IMR-90 (cell line): ENCODE measurements at regions not wholly inside any gene's neighbourhood (a gene's known extent, or its start where the extent isn't known, plus 50 kb on each side); places are given as distances from the start of the nearest gene placed in this dataset.

Experiments used
- ATAC-seq: fragments of 200-7000 bp; cut with Tn5 transposase; 2 replicates; pipeline ENCODE4 v1.9.1; 2020; ENCODE audit warnings: low read depth, mild to moderate bottlenecking, moderate library complexity
- BruUV-seq: library from RNA; stranded (reverse); fragments of 400-500 nt; replicated peaks from 2 replicates; lab custom pipeline; 2021; lab: Mats Ljungman, UMichigan
- CTCF ChIA-PET: fragments of 300-600 bp; formaldehyde crosslinking; extraction: SDS; loops from one replicate; lab custom pipeline; 2021; ENCODE audit warnings: antibody characterized with exemption; lab: Yijun Ruan, JAX
- POLR2A ChIA-PET: fragments of 300-600 bp; sonication (Branson Sonifier 250); formaldehyde crosslinking; loops from one replicate; lab custom pipeline; 2022; ENCODE audit warnings: antibody characterized with exemption; ENCODE audit not compliant: unreplicated experiment; lab: Charles Lee
- DNase-seq: peaks from one replicate; pipeline ENCODE4 v3.0.0; 2013
- H2AFZ ChIP-seq: replicated peaks from 2 replicates; pipeline ENCODE3; 2013; ENCODE audit warnings: low read length, mild to moderate bottlenecking; ENCODE audit not compliant: poor library complexity
- H2AK5ac ChIP-seq: 2 replicates; pipeline ENCODE4 v1.6.1; 2013; ENCODE audit warnings: low read depth, low read length, inconsistent platforms
- H2AK9ac ChIP-seq: replicated peaks from 2 replicates; pipeline ENCODE3; 2013; ENCODE audit warnings: mild to moderate bottlenecking, low read depth, low read length, moderate library complexity; ENCODE audit not compliant: poor library complexity
- H2BK120ac ChIP-seq: 2 replicates; pipeline ENCODE4 v1.6.1; 2013; ENCODE audit warnings: low read depth, low read length, inconsistent platforms
- H2BK15ac ChIP-seq: 3 replicates; pipeline ENCODE4 v1.6.1; 2013; ENCODE audit warnings: low read depth, low read length, inconsistent platforms
- H2BK20ac ChIP-seq: 2 replicates; pipeline ENCODE4 v1.6.1; 2013; ENCODE audit warnings: low read depth, mild to moderate bottlenecking, inconsistent platforms, low read length, moderate library complexity
- H2BK5ac ChIP-seq: 2 replicates; pipeline ENCODE4 v1.6.1; 2013; ENCODE audit warnings: mild to moderate bottlenecking, low read depth, low read length, inconsistent platforms; ENCODE audit not compliant: poor library complexity, severe bottlenecking
- H3K14ac ChIP-seq: replicated peaks from 2 replicates; pipeline ENCODE4 v1.6.1; 2013; ENCODE audit warnings: low read depth, low read length, inconsistent platforms
- H3K18ac ChIP-seq: 2 replicates; pipeline ENCODE4 v1.6.1; 2013; ENCODE audit warnings: low read depth, low read length, control low read depth
- H3K23ac ChIP-seq: 2 replicates; pipeline ENCODE4 v1.6.1; 2013; ENCODE audit warnings: low read depth, low read length, inconsistent platforms
- H3K27ac ChIP-seq: 2 replicates; pipeline ENCODE4 v1.5.1; 2013; ENCODE audit warnings: mild to moderate bottlenecking, control low read depth, low read length; ENCODE audit not compliant: insufficient read depth
- H3K27me3 ChIP-seq: 2 replicates; pipeline ENCODE4 v1.6.1; 2013; ENCODE audit warnings: low read length; ENCODE audit not compliant: control insufficient read depth, insufficient read depth
- H3K36me3 ChIP-seq: 2 replicates; pipeline ENCODE4 v1.6.1; 2013; ENCODE audit warnings: low read length, mixed read lengths; ENCODE audit not compliant: control insufficient read depth, insufficient read depth
- H3K4ac ChIP-seq: 2 replicates; pipeline ENCODE4 v1.6.1; 2013; ENCODE audit warnings: low read depth, low read length, inconsistent platforms
- H3K4me1 ChIP-seq: 2 replicates; pipeline ENCODE4 v1.6.1; 2013; ENCODE audit warnings: low read length, mixed read lengths; ENCODE audit not compliant: control insufficient read depth, insufficient read depth
- H3K4me2 ChIP-seq: 2 replicates; pipeline ENCODE4 v1.6.1; 2013; ENCODE audit warnings: low read depth, mild to moderate bottlenecking, control low read depth, low read length, moderate library complexity
- H3K4me3 ChIP-seq: 2 replicates; pipeline ENCODE4 v1.5.1; 2013; ENCODE audit warnings: low read depth, mild to moderate bottlenecking, control low read depth, low read length, moderate library complexity; ENCODE audit not compliant: insufficient read depth
- H3K56ac ChIP-seq: 2 replicates; pipeline ENCODE4 v1.6.1; 2013; ENCODE audit warnings: low read length, inconsistent platforms; ENCODE audit not compliant: insufficient read depth; ENCODE audit errors: extremely low read depth
- H3K79me1 ChIP-seq, 2 experiments: 2 replicates each; pipeline ENCODE4 v1.6.1; 2013; ENCODE audit warnings: low read length in 2 of 2, inconsistent platforms in 1 of 2, low read depth in 1 of 2
- H3K9ac ChIP-seq: 2 replicates; pipeline ENCODE4 v1.6.1; 2013; ENCODE audit warnings: low read depth, low read length, control low read depth
- H3K9me1 ChIP-seq: 2 replicates; pipeline ENCODE4 v1.6.1; 2013; ENCODE audit warnings: low read length, inconsistent platforms; ENCODE audit not compliant: insufficient read depth
- H3K9me3 ChIP-seq: 2 replicates; pipeline ENCODE4 v1.6.1; 2013; ENCODE audit warnings: low read length; ENCODE audit not compliant: control insufficient read depth, insufficient read depth
- H4K20me1 ChIP-seq: 2 replicates; pipeline ENCODE4 v1.6.1; 2013; ENCODE audit warnings: low read length, inconsistent platforms; ENCODE audit not compliant: insufficient read depth
- H4K5ac ChIP-seq: 2 replicates; pipeline ENCODE4 v1.6.1; 2013; ENCODE audit warnings: mild to moderate bottlenecking, low read depth, low read length, control low read depth
- H4K8ac ChIP-seq, 2 experiments: 2 replicates each; pipeline ENCODE4 v1.6.1; 2013; ENCODE audit warnings: low read depth in 2 of 2, low read length in 2 of 2, control low read depth in 1 of 2, inconsistent platforms in 1 of 2
- H4K91ac ChIP-seq: 2 replicates; pipeline ENCODE4 v1.6.1; 2013; ENCODE audit warnings: low read depth, low read length, inconsistent platforms; ENCODE audit not compliant: insufficient read depth
- BHLHE40 ChIP-seq: fragments of 150-350 bp; IDR thresholded peaks from 2 replicates; pipeline ENCODE4 v1.6.1; 2016; ENCODE audit warnings: mild to moderate bottlenecking, low read depth, low read length
- CEBPB ChIP-seq: IDR thresholded peaks from 2 replicates; pipeline ENCODE4 v1.6.1; 2012; ENCODE audit warnings: low read depth, low read length, improper control_type of control experiment
- CHD1 ChIP-seq: IDR thresholded peaks from 2 replicates; pipeline ENCODE4 v1.6.1; 2012; ENCODE audit warnings: low read depth, low read length, improper control_type of control experiment
- ELK1 ChIP-seq: fragments of 150-350 bp; IDR thresholded peaks from 2 replicates; pipeline ENCODE4 v1.6.1; 2016; ENCODE audit warnings: low read depth, mild to moderate bottlenecking, low read length, moderate library complexity, borderline replicate concordance
- FOS ChIP-seq: fragments of 150-350 bp; IDR thresholded peaks from 2 replicates; pipeline ENCODE4 v1.6.1; 2016; ENCODE audit warnings: low read depth, low read length
- MAFK ChIP-seq: IDR thresholded peaks from 2 replicates; pipeline ENCODE4 v1.6.1; 2012; ENCODE audit warnings: low read depth, low read length, improper control_type of control experiment
- MAZ ChIP-seq: IDR thresholded peaks from 2 replicates; pipeline ENCODE4 v1.6.1; 2012; ENCODE audit warnings: low read depth, mild to moderate bottlenecking, low read length, improper control_type of control experiment, moderate library complexity, borderline replicate concordance
- MXI1 ChIP-seq: IDR thresholded peaks from 2 replicates; pipeline ENCODE4 v1.6.1; 2012; ENCODE audit warnings: low read depth, mild to moderate bottlenecking, low read length, moderate library complexity, borderline replicate concordance
- NFE2L2 ChIP-seq: fragments of 150-350 bp; IDR thresholded peaks from 2 replicates; pipeline ENCODE4 v1.6.1; 2016; ENCODE audit warnings: low read depth, mild to moderate bottlenecking, low read length
- POLR2A ChIP-seq: IDR thresholded peaks from 2 replicates; pipeline ENCODE4 v1.6.1; 2012; ENCODE audit warnings: mild to moderate bottlenecking, low read depth, low read length
- RAD21 ChIP-seq: IDR thresholded peaks from 2 replicates; pipeline ENCODE4 v1.6.1; 2012; ENCODE audit warnings: low read length, improper control_type of control experiment
- RCOR1 ChIP-seq: IDR thresholded peaks from 2 replicates; pipeline ENCODE4 v1.6.1; 2012; ENCODE audit warnings: mild to moderate bottlenecking, low read length, improper control_type of control experiment; ENCODE audit not compliant: insufficient replicate concordance
- RFX5 ChIP-seq: IDR thresholded peaks from 2 replicates; pipeline ENCODE4 v1.8.0; 2012; ENCODE audit warnings: low read depth, mild to moderate bottlenecking, low read length, moderate library complexity
- SMC3 ChIP-seq: fragments of 150-350 bp; IDR thresholded peaks from 2 replicates; pipeline ENCODE4 v1.6.1; 2016; ENCODE audit warnings: low read depth, mild to moderate bottlenecking, antibody characterized with exemption, low read length, moderate library complexity
- USF2 ChIP-seq: fragments of 150-350 bp; IDR thresholded peaks from 2 replicates; pipeline ENCODE4 v1.6.1; 2017; ENCODE audit warnings: mild to moderate bottlenecking, antibody characterized with exemption, low read length, low read depth
- WGBS, 2 experiments: methylation state at CpG; one replicate each; pipeline versions ENCODE4 v1.1.5 to v1.1.7; 2013; ENCODE audit warnings: missing lambda C conversion rate in 2 of 2; ENCODE audit not compliant: insufficient read length in 1 of 2; ENCODE audit errors: extremely low coverage in 2 of 2; 5-methylcytosine and 5-hydroxymethylcytosine counted together
- dilution Hi-C: fragments of 300-500 bp; cut with HindIII; formaldehyde crosslinking; loops from one replicate; pipeline ENCODE4 v1.14.3; 2018; ENCODE audit warnings: low sequenced_read_pairs; ENCODE audit not compliant: unreplicated experiment
- in situ Hi-C: fragments of 300-500 bp; cut with MboI; formaldehyde crosslinking; loops from 3 replicates; pipeline ENCODE4 v1.14.3; 2019; ENCODE audit warnings: low sequenced_read_pairs, inconsistent platforms, mixed read lengths
- intact Hi-C: fragments of 100-400 bp; cut with micrococcal nuclease; formaldehyde crosslinking; loops from 2 replicates; pipeline ENCODE4 v1.10.0; 2022
- TF ChIP-seq, protein P1 (sequence below): conservative IDR thresholded peaks from 2 replicates; pipeline ENCODE4 v1.5.1; 2012; ENCODE audit warnings: mild to moderate bottlenecking, low read depth, low read length, improper control_type of control experiment

DNA sequence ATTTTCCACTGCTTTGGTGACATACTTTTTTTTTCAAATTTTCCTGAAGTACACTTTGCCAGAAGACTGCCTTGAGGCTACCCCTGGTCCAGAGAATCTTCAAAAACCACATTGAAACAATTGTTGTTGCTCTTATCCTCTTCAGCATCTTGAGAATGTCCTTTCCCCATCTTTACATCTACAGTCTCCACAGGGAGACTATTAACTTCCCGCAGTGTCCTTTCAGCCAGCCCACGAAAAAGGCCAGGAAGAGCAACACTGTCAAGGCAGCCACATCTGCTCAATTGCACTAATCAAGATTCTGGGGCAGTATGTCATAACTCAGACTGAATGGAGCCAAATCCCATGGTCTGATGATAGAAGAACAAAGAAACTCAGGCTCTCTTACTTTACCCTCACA lies 148.3 kb downstream of the ENC1 start:
- WGBS, 2 experiments = no CpG with 5 or more reads among the region's 2 CpGs

More for the DNA sequence above, 148.3 kb downstream of the ENC1 start:
- no peak overlapping the region for H3K4me2 ChIP-seq
- CTCF ChIA-PET = no interaction called here
- intact Hi-C loops = loop anchor here (10.0 kb wide), 1 partner anchor 143 kb away; no protein-coding TSS in a partner anchor
- H3K9me3 ChIP-seq = no peaks in the 10 kb centered on the region
- no peak overlapping the region for H3K4me3 ChIP-seq
- no peak overlapping the region for H2AK9ac ChIP-seq
- dilution Hi-C loops = no loop called here
- no peaks in the 10 kb centered on the region for H3K79me1 ChIP-seq
- H3K56ac ChIP-seq = no peak overlapping the region
- no peaks in the 10 kb centered on the region for H3K36me3 ChIP-seq
- no peak overlapping the region for H2AFZ ChIP-seq
- BruUV-seq = no TSS peak
- POLR2A ChIA-PET = no interaction called here
- H3K27me3 ChIP-seq = peaks cover 2% of the 10 kb centered on the region
- no peaks in the 10 kb centered on the region for H4K20me1 ChIP-seq
- no peak overlapping the region for H3K23ac ChIP-seq
- H3K4ac ChIP-seq = no peak overlapping the region
- no peak overlapping the region for H2BK5ac ChIP-seq
- H3K18ac ChIP-seq = no peak overlapping the region
- no peak overlapping the region for H4K8ac ChIP-seq
- H4K91ac ChIP-seq = no peak overlapping the region
- H3K4me1 ChIP-seq = no peaks in the 10 kb centered on the region
- no peak overlapping the region for H2BK120ac ChIP-seq
- H3K27ac ChIP-seq = no peak overlapping the region
- H2AK5ac ChIP-seq = no peak overlapping the region
- no peak overlapping the region for H3K14ac ChIP-seq
- H2BK20ac ChIP-seq = no peak overlapping the region
- DNase-seq (no peak), ATAC-seq (no peak)
- H2BK15ac ChIP-seq = no peak overlapping the region
- no peak overlapping the region for H3K9ac ChIP-seq
- H3K9me1 ChIP-seq = no peaks in the 10 kb centered on the region
- no peak overlapping the region for H4K5ac ChIP-seq
- in situ Hi-C loops = no loop called here
- no peak for TF ChIP-seq MXI1
- TF ChIP-seq CHD1 = no peak
- TF ChIP-seq SMC3 = no peak
- no peak for TF ChIP-seq FOS
- no peak for TF ChIP-seq CEBPB
- TF ChIP-seq MAFK = no peak
- TF ChIP-seq USF2 = no peak
- TF ChIP-seq RFX5 = no peak
- no peak for TF ChIP-seq MAZ
- no peak for TF ChIP-seq NFE2L2
- no peak for TF ChIP-seq ELK1
- TF ChIP-seq RAD21 = no peak
- TF ChIP-seq, protein P1, sequence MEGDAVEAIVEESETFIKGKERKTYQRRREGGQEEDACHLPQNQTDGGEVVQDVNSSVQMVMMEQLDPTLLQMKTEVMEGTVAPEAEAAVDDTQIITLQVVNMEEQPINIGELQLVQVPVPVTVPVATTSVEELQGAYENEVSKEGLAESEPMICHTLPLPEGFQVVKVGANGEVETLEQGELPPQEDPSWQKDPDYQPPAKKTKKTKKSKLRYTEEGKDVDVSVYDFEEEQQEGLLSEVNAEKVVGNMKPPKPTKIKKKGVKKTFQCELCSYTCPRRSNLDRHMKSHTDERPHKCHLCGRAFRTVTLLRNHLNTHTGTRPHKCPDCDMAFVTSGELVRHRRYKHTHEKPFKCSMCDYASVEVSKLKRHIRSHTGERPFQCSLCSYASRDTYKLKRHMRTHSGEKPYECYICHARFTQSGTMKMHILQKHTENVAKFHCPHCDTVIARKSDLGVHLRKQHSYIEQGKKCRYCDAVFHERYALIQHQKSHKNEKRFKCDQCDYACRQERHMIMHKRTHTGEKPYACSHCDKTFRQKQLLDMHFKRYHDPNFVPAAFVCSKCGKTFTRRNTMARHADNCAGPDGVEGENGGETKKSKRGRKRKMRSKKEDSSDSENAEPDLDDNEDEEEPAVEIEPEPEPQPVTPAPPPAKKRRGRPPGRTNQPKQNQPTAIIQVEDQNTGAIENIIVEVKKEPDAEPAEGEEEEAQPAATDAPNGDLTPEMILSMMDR = no peak
- no peak for TF ChIP-seq BHLHE40
- no peak for TF ChIP-seq POLR2A
- no peak for TF ChIP-seq RCOR1
